CD4-positive, alpha-beta T cell treated with Interleukin-2 at 100 ng/mL for 4 hours (primary cell): ENCODE measurements at regions not wholly inside any gene's neighbourhood (a gene's known extent, or its start where the extent isn't known, plus 50 kb on each side); places are given as distances from the start of the nearest gene placed in this dataset.

ENCODE experiments used
- DNase-seq: peaks from one replicate; pipeline ENCODE4 v3.0.0-alpha.2; 2020; ENCODE audit warnings: low spot score

- no peak for DNase-seq
Observed at GRCh38 chr1:59092126-59092525, 204.8 kb upstream of the FGGY start.

GRCh38 chr1:59094001-59094400, 202.9 kb upstream of the FGGY start:
- no peak for DNase-seq

GRCh38 chr1:59096501-59096900, 200.4 kb upstream of the FGGY start:
- no peak for DNase-seq

GRCh38 chr1:59098655-59099054, 198.2 kb upstream of the FGGY start:
- no peak for DNase-seq

GRCh38 chr1:59100708-59101374, 196.1 kb upstream of the FGGY start:
- no peak for DNase-seq

- DNase-seq: no peak
Observed at GRCh38 chr1:59101518-59101917, 195.4 kb upstream of the FGGY start.

- no peak for DNase-seq
Observed at GRCh38 chr1:59103457-59103856, 193.4 kb upstream of the FGGY start.

GRCh38 chr1:59104191-59104760, 192.6 kb upstream of the FGGY start:
- no peak for DNase-seq

- DNase-seq: no peak
Observed at GRCh38 chr1:59105548-59106507, 191.1 kb upstream of the FGGY start.

GRCh38 chr1:59107516-59107915, 189.4 kb upstream of the FGGY start:
- DNase-seq: no peak

- DNase-seq: no peak
Observed at GRCh38 chr1:59107916-59108315, 189.0 kb upstream of the FGGY start.

- DNase-seq: no peak
Observed at GRCh38 chr1:59108481-59109317, 188.2 kb upstream of the FGGY start.

GRCh38 chr1:59110271-59110670, 186.6 kb upstream of the FGGY start:
- DNase-seq: no peak

- no peak for DNase-seq
Observed at GRCh38 chr1:59113876-59114457, 182.9 kb upstream of the FGGY start.

- no peak for DNase-seq
Observed at GRCh38 chr1:59115865-59116264, 181.0 kb upstream of the FGGY start.

- no peak for DNase-seq
Observed at GRCh38 chr1:59116920-59117542, 179.9 kb upstream of the FGGY start.

- no peak for DNase-seq
Observed at GRCh38 chr1:59122527-59122926, 174.4 kb upstream of the FGGY start.

- no peak for DNase-seq
Observed at GRCh38 chr1:59123081-59123681, 173.7 kb upstream of the FGGY start.

- no peak for DNase-seq
Observed at GRCh38 chr1:59124166-59124565, 172.7 kb upstream of the FGGY start.

- no peak for DNase-seq
Observed at GRCh38 chr1:59125154-59125553, 171.7 kb upstream of the FGGY start.
